HepG2 (cell line): ENCODE measurements at regions not wholly inside any gene's neighbourhood (a gene's known extent, or its start where the extent isn't known, plus 50 kb on each side); places are given as distances from the start of the nearest gene placed in this dataset.

Experiments used
- EED ChIP-seq: sonication (generic); formaldehyde crosslinking; IDR thresholded peaks from 2 replicates; pipeline ENCODE4 v1.5.0; 2020; ENCODE audit warnings: mild to moderate bottlenecking, missing genetic modification reagents
- ELF1 ChIP-seq: sonication (generic); formaldehyde crosslinking; IDR thresholded peaks from 2 replicates; pipeline ENCODE4 v1.4.0; 2020; ENCODE audit warnings: missing genetic modification reagents
- FOSL1 ChIP-seq: sonication (generic); formaldehyde crosslinking; IDR thresholded peaks from 2 replicates; pipeline ENCODE4 v1.9.0; 2021; ENCODE audit warnings: missing genetic modification reagents, borderline replicate concordance
- HNRNPK ChIP-seq: fragments of 200-400 bp; formaldehyde crosslinking; IDR thresholded peaks from 2 replicates; pipeline ENCODE4 v1.6.1; 2018; ENCODE audit warnings: low read length, low read depth, moderate library complexity, mild to moderate bottlenecking; ENCODE audit not compliant: poor library complexity, severe bottlenecking
- KLF9 ChIP-seq: IDR thresholded peaks from 2 replicates; pipeline ENCODE4 v1.6.1; 2016; ENCODE audit warnings: low read depth
- PHF5A ChIP-seq: IDR thresholded peaks from one replicate; pipeline ENCODE4 v1.6.1; 2018; ENCODE audit warnings: low read depth, missing genetic modification reagents; ENCODE audit not compliant: unreplicated experiment
- SMAD3 ChIP-seq: sonication (generic); formaldehyde crosslinking; IDR thresholded peaks from 2 replicates; pipeline ENCODE4 v1.4.0; 2020; ENCODE audit warnings: missing genetic modification reagents
- SSRP1 ChIP-seq: IDR thresholded peaks from 2 replicates; pipeline ENCODE4 v1.6.1; 2016; ENCODE audit warnings: control low read depth
- TAF15 ChIP-seq: fragments of 200-400 bp; formaldehyde crosslinking; IDR thresholded peaks from one replicate; pipeline ENCODE4 v1.6.1; 2018; ENCODE audit warnings: mild to moderate bottlenecking, low read depth, low read length; ENCODE audit not compliant: poor library complexity, severe bottlenecking
- ZFP82 ChIP-seq: sonication (generic); formaldehyde crosslinking; IDR thresholded peaks from 2 replicates; pipeline ENCODE4 v1.5.1; 2020; ENCODE audit warnings: mild to moderate bottlenecking, missing genetic modification reagents, borderline replicate concordance
- ZNF253 ChIP-seq: sonication (generic); formaldehyde crosslinking; IDR thresholded peaks from 2 replicates; pipeline ENCODE4 v1.8.0; 2022; ENCODE audit warnings: mild to moderate bottlenecking, missing genetic modification reagents, borderline replicate concordance
- ZNF335 ChIP-seq: sonication (generic); formaldehyde crosslinking; IDR thresholded peaks from 2 replicates; pipeline ENCODE4 v1.4.0; 2020; ENCODE audit warnings: missing genetic modification reagents
- ZNF383 ChIP-seq: sonication (generic); formaldehyde crosslinking; IDR thresholded peaks from 2 replicates; pipeline ENCODE4 v1.4.0; 2020; ENCODE audit warnings: missing genetic modification reagents, mild to moderate bottlenecking, borderline replicate concordance
- ZNF510 ChIP-seq: sonication (generic); formaldehyde crosslinking; IDR thresholded peaks from 2 replicates; pipeline ENCODE4 v1.4.0; 2020; ENCODE audit warnings: low read depth, mild to moderate bottlenecking, missing genetic modification reagents
- ZNF530 ChIP-seq: sonication (generic); formaldehyde crosslinking; IDR thresholded peaks from 2 replicates; pipeline ENCODE4 v1.5.0; 2020; ENCODE audit warnings: low read depth, mild to moderate bottlenecking, missing genetic modification reagents
- ZNF556 ChIP-seq: sonication (generic); formaldehyde crosslinking; IDR thresholded peaks from 2 replicates; pipeline ENCODE4 v1.4.0; 2020; ENCODE audit warnings: mild to moderate bottlenecking, missing genetic modification reagents, borderline replicate concordance
- ZNF619 ChIP-seq: sonication (generic); formaldehyde crosslinking; IDR thresholded peaks from 2 replicates; pipeline ENCODE4 v1.4.0; 2020; ENCODE audit warnings: mild to moderate bottlenecking, missing genetic modification reagents
- ZNF746 ChIP-seq: sonication (generic); formaldehyde crosslinking; IDR thresholded peaks from 2 replicates; pipeline ENCODE4 v1.8.0; 2022; ENCODE audit warnings: mild to moderate bottlenecking, missing genetic modification reagents
- ZNF879 ChIP-seq: sonication (generic); formaldehyde crosslinking; IDR thresholded peaks from 2 replicates; pipeline ENCODE4 v1.8.1; 2023; ENCODE audit warnings: missing genetic modification reagents
- ZSCAN30 ChIP-seq: sonication (generic); formaldehyde crosslinking; IDR thresholded peaks from 2 replicates; pipeline ENCODE4 v1.5.0; 2020; ENCODE audit warnings: mild to moderate bottlenecking, missing genetic modification reagents
- TF ChIP-seq, protein P1 (sequence below): sonication (generic); formaldehyde crosslinking; IDR thresholded peaks from 2 replicates; pipeline ENCODE4 v1.8.1; 2023; ENCODE audit warnings: mild to moderate bottlenecking, missing genetic modification reagents
- TF ChIP-seq, protein P2 (sequence below): sonication (generic); formaldehyde crosslinking; conservative IDR thresholded peaks from 2 replicates; pipeline ENCODE4 v1.8.0; 2022; ENCODE audit warnings: low read depth, missing genetic modification reagents
- TF ChIP-seq, protein P3 (sequence below): sonication (generic); formaldehyde crosslinking; conservative IDR thresholded peaks from 2 replicates; pipeline ENCODE4 v1.8.1; 2023; ENCODE audit warnings: missing genetic modification reagents
- TF ChIP-seq, protein P4 (sequence below): sonication (generic); formaldehyde crosslinking; IDR thresholded peaks from 2 replicates; pipeline ENCODE4 v1.9.0; 2022; ENCODE audit warnings: low read depth, missing genetic modification reagents

DNA sequence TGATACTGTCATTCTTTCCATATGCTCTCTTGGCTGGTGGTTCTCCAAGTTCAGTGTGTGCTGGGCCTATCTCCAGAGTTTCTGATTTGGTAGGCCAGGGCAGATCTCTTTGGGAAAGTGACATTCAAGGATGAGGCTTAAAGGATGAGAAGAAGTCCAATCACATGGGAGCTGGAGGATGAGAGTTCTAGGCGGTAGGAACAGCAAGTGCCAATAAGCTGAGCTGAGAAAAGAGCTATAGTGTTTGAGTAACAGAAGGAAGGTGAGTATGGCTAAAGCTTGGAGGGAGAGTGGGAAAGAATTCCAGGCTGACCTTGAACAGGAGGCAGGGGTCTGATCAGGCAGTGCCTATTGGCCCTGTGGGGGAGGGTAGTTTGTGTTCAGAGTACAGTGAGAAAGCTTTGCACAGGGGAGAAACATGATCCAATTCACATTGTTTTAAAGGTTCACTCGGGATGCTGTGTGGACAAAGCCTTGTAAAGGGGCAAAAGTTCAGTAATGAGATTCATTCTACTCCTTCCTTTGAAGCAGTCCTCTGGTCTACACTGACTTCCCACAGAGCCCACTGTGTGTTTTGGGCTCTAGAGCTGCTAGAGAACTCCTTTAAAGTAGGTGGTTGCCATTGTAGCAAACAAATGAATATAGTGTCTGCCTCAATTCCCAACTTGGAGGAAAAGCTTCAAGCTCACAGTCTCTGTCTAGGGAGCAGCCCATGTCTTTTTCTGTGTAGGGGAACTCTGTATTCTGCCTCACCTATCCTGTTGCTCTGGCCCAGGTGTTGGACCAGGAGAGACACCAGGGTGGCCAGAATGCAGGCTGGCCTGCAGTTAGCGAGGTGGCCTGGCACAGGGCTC is 81.8 kb downstream of the FASTKD2 start (continued):
- no peak for TF ChIP-seq ZNF510
- TF ChIP-seq PHF5A (CRISPR knock-in tag), result no peak
- TF ChIP-seq ZNF746 (CRISPR knock-in tag), result no peak
- TF ChIP-seq EED (CRISPR knock-in tag), result no peak
- TF ChIP-seq, protein P1, sequence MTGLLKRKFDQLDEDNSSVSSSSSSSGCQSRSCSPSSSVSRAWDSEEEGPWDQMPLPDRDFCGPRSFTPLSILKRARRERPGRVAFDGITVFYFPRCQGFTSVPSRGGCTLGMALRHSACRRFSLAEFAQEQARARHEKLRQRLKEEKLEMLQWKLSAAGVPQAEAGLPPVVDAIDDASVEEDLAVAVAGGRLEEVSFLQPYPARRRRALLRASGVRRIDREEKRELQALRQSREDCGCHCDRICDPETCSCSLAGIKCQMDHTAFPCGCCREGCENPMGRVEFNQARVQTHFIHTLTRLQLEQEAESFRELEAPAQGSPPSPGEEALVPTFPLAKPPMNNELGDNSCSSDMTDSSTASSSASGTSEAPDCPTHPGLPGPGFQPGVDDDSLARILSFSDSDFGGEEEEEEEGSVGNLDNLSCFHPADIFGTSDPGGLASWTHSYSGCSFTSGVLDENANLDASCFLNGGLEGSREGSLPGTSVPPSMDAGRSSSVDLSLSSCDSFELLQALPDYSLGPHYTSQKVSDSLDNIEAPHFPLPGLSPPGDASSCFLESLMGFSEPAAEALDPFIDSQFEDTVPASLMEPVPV (CRISPR knock-in tag), result no peak
- TF ChIP-seq, protein P2, sequence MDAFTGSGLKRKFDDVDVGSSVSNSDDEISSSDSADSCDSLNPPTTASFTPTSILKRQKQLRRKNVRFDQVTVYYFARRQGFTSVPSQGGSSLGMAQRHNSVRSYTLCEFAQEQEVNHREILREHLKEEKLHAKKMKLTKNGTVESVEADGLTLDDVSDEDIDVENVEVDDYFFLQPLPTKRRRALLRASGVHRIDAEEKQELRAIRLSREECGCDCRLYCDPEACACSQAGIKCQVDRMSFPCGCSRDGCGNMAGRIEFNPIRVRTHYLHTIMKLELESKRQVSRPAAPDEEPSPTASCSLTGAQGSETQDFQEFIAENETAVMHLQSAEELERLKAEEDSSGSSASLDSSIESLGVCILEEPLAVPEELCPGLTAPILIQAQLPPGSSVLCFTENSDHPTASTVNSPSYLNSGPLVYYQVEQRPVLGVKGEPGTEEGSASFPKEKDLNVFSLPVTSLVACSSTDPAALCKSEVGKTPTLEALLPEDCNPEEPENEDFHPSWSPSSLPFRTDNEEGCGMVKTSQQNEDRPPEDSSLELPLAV (CRISPR knock-in tag), result no peak
- TF ChIP-seq FOSL1 (CRISPR knock-in tag), result no peak
- TF ChIP-seq ZNF556, result no peak
- no peak for TF ChIP-seq HNRNPK
- TF ChIP-seq, protein P3, sequence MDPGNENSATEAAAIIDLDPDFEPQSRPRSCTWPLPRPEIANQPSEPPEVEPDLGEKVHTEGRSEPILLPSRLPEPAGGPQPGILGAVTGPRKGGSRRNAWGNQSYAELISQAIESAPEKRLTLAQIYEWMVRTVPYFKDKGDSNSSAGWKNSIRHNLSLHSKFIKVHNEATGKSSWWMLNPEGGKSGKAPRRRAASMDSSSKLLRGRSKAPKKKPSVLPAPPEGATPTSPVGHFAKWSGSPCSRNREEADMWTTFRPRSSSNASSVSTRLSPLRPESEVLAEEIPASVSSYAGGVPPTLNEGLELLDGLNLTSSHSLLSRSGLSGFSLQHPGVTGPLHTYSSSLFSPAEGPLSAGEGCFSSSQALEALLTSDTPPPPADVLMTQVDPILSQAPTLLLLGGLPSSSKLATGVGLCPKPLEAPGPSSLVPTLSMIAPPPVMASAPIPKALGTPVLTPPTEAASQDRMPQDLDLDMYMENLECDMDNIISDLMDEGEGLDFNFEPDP (CRISPR knock-in tag), result no peak
- TF ChIP-seq ZNF383 (CRISPR knock-in tag), result no peak
- no peak for TF ChIP-seq ZNF335 (CRISPR knock-in tag)
- TF ChIP-seq ZFP82 (CRISPR knock-in tag), result no peak
- TF ChIP-seq ZSCAN30 (CRISPR knock-in tag), result no peak
- TF ChIP-seq SMAD3 (CRISPR knock-in tag), result no peak; the same call in 1 of the 2 replicates
- TF ChIP-seq KLF9 (CRISPR knock-in tag), result no peak
- TF ChIP-seq ZNF619, result no peak
- TF ChIP-seq SSRP1 (CRISPR knock-in tag), result no peak
- no peak for TF ChIP-seq TAF15
- no peak for TF ChIP-seq ZNF879
- no peak for TF ChIP-seq ZNF253
- TF ChIP-seq, protein P4, sequence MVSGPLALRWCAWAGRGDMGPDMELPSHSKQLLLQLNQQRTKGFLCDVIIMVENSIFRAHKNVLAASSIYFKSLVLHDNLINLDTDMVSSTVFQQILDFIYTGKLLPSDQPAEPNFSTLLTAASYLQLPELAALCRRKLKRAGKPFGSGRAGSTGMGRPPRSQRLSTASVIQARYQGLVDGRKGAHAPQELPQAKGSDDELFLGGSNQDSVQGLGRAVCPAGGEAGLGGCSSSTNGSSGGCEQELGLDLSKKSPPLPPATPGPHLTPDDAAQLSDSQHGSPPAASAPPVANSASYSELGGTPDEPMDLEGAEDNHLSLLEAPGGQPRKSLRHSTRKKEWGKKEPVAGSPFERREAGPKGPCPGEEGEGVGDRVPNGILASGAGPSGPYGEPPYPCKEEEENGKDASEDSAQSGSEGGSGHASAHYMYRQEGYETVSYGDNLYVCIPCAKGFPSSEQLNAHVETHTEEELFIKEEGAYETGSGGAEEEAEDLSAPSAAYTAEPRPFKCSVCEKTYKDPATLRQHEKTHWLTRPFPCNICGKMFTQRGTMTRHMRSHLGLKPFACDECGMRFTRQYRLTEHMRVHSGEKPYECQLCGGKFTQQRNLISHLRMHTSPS, result no peak; the same call in 1 of the 2 replicates
- TF ChIP-seq ELF1 (CRISPR knock-in tag), result no peak
- TF ChIP-seq ZNF530, result no peak
